IMR-90 (cell line): ENCODE measurements at regions not wholly inside any gene's neighbourhood (a gene's known extent, or its start where the extent isn't known, plus 50 kb on each side); places are given as distances from the start of the nearest gene placed in this dataset.

ENCODE experiments used
- POLR2A ChIP-seq: IDR thresholded peaks from 2 replicates; pipeline ENCODE4 v1.6.1; 2012; ENCODE audit warnings: mild to moderate bottlenecking, low read depth, low read length
- SMC3 ChIP-seq: fragments of 150-350 bp; IDR thresholded peaks from 2 replicates; pipeline ENCODE4 v1.6.1; 2016; ENCODE audit warnings: low read depth, mild to moderate bottlenecking, antibody characterized with exemption, low read length, moderate library complexity

GRCh38 chr18:60235164-60235563 is 137.4 kb downstream of the MC4R start:
- TF ChIP-seq SMC3 (no peak), POLR2A (no peak)
